Erythroblast (primary cell): ENCODE measurements at regions not wholly inside any gene's neighbourhood (a gene's known extent, or its start where the extent isn't known, plus 50 kb on each side); places are given as distances from the start of the nearest gene placed in this dataset.
"Not testable (repeated sequence)": the region's sequence is repeated elsewhere in the genome, so short reads cannot be mapped to it uniquely, and the experiment has no call there.

Experiments used
- GATA1 ChIP-seq: IDR thresholded peaks from 2 replicates; pipeline ENCODE4 v1.6.1; 2011; ENCODE audit warnings: low read depth, mild to moderate bottlenecking, control low read depth, low read length, moderate library complexity
- POLR2A ChIP-seq: IDR thresholded peaks from 2 replicates; pipeline ENCODE4 v1.6.1; 2011; ENCODE audit warnings: mild to moderate bottlenecking, low read length

GRCh38 chr5:101627770-101628169 lies 668.3 kb downstream of the SLCO4C1 start:
- not testable (repeated sequence) for TF ChIP-seq POLR2A, GATA1
